BE2C (cell line): ENCODE measurements at regions not wholly inside any gene's neighbourhood (a gene's known extent, or its start where the extent isn't known, plus 50 kb on each side); places are given as distances from the start of the nearest gene placed in this dataset.
"Not testable (repeated sequence)": the region's sequence is repeated elsewhere in the genome, so short reads cannot be mapped to it uniquely, and the experiment has no call there.

Experiments used
- DNase-seq: peaks from one replicate; pipeline ENCODE4 v3.0.0-alpha.2; 2020
- H3K27me3 ChIP-seq: fragments of 250-450 bp; sonication (Bioruptor Pico); 2 replicates; pipeline ENCODE4 v1.5.1; 2020; ENCODE audit warnings: mild to moderate bottlenecking
- H3K36me3 ChIP-seq: fragments of 250-450 bp; sonication (Bioruptor Pico); 2 replicates; pipeline ENCODE4 v1.5.1; 2020; ENCODE audit warnings: mild to moderate bottlenecking
- H3K4me1 ChIP-seq: fragments of 250-450 bp; sonication (Bioruptor Pico); 2 replicates; pipeline ENCODE4 v1.5.1; 2020
- H3K4me3 ChIP-seq: 2 replicates; pipeline ENCODE4 v1.5.1; 2011; ENCODE audit warnings: low read depth, low read length
- H3K9me3 ChIP-seq: fragments of 250-450 bp; sonication (Bioruptor Pico); 2 replicates; pipeline ENCODE4 v1.5.1; 2020
- CTCF ChIP-seq: IDR thresholded peaks from 2 replicates; pipeline ENCODE4 v1.5.1; 2012; ENCODE audit warnings: mild to moderate bottlenecking, low read depth, low read length

GRCh38 chr2:7384773-7385349, 467.6 kb downstream of the RNF144A start:
- H3K36me3 ChIP-seq = no peaks in the 10 kb centered on the region
- no peaks in the 10 kb centered on the region for H3K27me3 ChIP-seq
- H3K9me3 ChIP-seq = no peaks in the 10 kb centered on the region
- no peak overlapping the region for H3K4me3 ChIP-seq
- no peak for DNase-seq
- H3K4me1 ChIP-seq = peaks cover 11% of the 10 kb centered on the region
- no peak for TF ChIP-seq CTCF

- H3K27me3 ChIP-seq, H3K4me1 ChIP-seq, DNase-seq, H3K9me3 ChIP-seq, H3K4me3 ChIP-seq, H3K36me3 ChIP-seq: not testable (repeated sequence)
Measured at GRCh38 chr2:7390311-7390710, 473.1 kb downstream of the RNF144A start.

- Histone ChIP-seq H3K4me1 (no peaks in the 10 kb centered on the region), H3K9me3 (no peaks in the 10 kb centered on the region), H3K4me3 (no peak overlapping the region), H3K27me3 (no peaks in the 10 kb centered on the region), H3K36me3 (no peaks in the 10 kb centered on the region)
- TF ChIP-seq CTCF = no peak
- no peak for DNase-seq
Measured at GRCh38 chr2:7392076-7392787, 475.0 kb downstream of the RNF144A start.

- Histone ChIP-seq H3K4me3 (no peak overlapping the region), H3K4me1 (no peaks in the 10 kb centered on the region), H3K36me3 (no peaks in the 10 kb centered on the region), H3K9me3 (no peaks in the 10 kb centered on the region), H3K27me3 (no peaks in the 10 kb centered on the region)
- no peak for DNase-seq
- peak; percentile 18; the same call in 1 of the 2 replicates for TF ChIP-seq CTCF
Measured at GRCh38 chr2:7394195-7394594, 477.0 kb downstream of the RNF144A start.

- Histone ChIP-seq H3K9me3 (no peaks in the 10 kb centered on the region), H3K4me1 (peaks cover 11% of the 10 kb centered on the region), H3K27me3 (no peaks in the 10 kb centered on the region)
Measured at GRCh38 chr2:7400628-7401027, 483.4 kb downstream of the RNF144A start.

GRCh38 chr2:7403092-7403775, 486.0 kb downstream of the RNF144A start:
- DNase-seq = no peak
- H3K4me1 ChIP-seq = peaks cover 11% of the 10 kb centered on the region
- H3K36me3 ChIP-seq = no peaks in the 10 kb centered on the region
- no peak overlapping the region for H3K4me3 ChIP-seq
- no peak for TF ChIP-seq CTCF
- H3K27me3 ChIP-seq = no peaks in the 10 kb centered on the region
- no peaks in the 10 kb centered on the region for H3K9me3 ChIP-seq

More at GRCh38 chr2:7400628-7401027, 483.4 kb downstream of the RNF144A start:
- no peak for DNase-seq
- no peaks in the 10 kb centered on the region for H3K36me3 ChIP-seq
- TF ChIP-seq CTCF = no peak
- no peak overlapping the region for H3K4me3 ChIP-seq
